ENCODE measurements at regions not wholly inside any gene's neighbourhood (a gene's known extent, or its start where the extent isn't known, plus 50 kb on each side); places are given as distances from the start of the nearest gene placed in this dataset.

DNA sequence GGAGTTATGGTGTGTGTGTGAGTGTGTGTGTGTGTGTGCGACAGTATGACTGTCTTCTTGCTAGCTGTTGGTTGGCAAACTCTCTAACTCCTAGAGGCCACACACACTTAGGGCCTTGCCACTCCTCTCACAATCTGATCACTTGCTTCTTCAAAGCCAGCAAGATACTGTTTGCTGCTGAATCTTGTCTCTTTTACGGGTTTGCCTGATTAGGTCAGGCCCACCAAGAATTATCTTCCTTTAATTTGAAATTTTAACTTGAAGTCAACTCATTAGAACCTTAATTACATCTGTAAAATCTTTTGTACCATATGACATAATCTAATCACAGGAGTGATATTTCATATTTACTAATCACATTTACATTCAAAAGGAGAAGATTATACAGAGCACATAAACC, 359.2 kb upstream of the SGCG start:
- Histone ChIP-seq H3K27ac (no peak overlapping the region), H3K4me1 (ENCODE audit: control insufficient read depth in 1 of 2, insufficient read depth in 1 of 2, low read depth in 1 of 2, low read length in 1 of 2) (no peaks in the 10 kb centered on the region), H3K27me3 (no peaks in the 10 kb centered on the region), H3K9me3 (no peaks in the 10 kb centered on the region), H3K4me3 (ENCODE audit: low read depth in 1 of 2, low read length in 1 of 2) (no peak overlapping the region), H3K36me3 (no peaks in the 10 kb centered on the region)
- TF ChIP-seq, protein P1, sequence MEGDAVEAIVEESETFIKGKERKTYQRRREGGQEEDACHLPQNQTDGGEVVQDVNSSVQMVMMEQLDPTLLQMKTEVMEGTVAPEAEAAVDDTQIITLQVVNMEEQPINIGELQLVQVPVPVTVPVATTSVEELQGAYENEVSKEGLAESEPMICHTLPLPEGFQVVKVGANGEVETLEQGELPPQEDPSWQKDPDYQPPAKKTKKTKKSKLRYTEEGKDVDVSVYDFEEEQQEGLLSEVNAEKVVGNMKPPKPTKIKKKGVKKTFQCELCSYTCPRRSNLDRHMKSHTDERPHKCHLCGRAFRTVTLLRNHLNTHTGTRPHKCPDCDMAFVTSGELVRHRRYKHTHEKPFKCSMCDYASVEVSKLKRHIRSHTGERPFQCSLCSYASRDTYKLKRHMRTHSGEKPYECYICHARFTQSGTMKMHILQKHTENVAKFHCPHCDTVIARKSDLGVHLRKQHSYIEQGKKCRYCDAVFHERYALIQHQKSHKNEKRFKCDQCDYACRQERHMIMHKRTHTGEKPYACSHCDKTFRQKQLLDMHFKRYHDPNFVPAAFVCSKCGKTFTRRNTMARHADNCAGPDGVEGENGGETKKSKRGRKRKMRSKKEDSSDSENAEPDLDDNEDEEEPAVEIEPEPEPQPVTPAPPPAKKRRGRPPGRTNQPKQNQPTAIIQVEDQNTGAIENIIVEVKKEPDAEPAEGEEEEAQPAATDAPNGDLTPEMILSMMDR (IDR thresholded peaks at IDR 0.05), result no peak

DNA sequence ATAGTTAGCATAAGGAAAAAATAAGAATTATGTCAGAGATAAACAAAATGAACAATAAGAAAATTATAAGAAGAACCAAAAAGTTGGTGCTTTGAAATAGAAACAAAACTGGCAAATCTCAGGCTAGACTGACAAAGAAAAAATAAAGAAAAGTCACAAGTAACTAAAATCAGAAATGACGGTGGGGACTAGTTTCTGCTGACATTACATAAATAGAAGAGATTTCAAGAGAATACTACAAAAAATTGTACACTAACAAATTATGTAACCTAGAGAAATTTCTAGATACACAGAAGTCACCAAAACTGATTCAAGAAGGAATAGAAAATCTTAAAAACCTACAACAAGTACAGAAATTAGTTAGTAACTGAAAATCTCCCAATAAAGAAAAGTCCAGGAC, 355.6 kb upstream of the SGCG start:
- TF ChIP-seq, protein P1 (IDR thresholded peaks at IDR 0.05), result no peak
- Histone ChIP-seq H3K4me1 (ENCODE audit: control insufficient read depth in 1 of 2, insufficient read depth in 1 of 2, low read depth in 1 of 2, low read length in 1 of 2) (no peaks in the 10 kb centered on the region), H3K36me3 (no peaks in the 10 kb centered on the region), H3K27ac (no peak overlapping the region), H3K27me3 (no peaks in the 10 kb centered on the region), H3K4me3 (ENCODE audit: low read depth in 1 of 2, low read length in 1 of 2) (no peak overlapping the region), H3K9me3 (no peaks in the 10 kb centered on the region)

DNA sequence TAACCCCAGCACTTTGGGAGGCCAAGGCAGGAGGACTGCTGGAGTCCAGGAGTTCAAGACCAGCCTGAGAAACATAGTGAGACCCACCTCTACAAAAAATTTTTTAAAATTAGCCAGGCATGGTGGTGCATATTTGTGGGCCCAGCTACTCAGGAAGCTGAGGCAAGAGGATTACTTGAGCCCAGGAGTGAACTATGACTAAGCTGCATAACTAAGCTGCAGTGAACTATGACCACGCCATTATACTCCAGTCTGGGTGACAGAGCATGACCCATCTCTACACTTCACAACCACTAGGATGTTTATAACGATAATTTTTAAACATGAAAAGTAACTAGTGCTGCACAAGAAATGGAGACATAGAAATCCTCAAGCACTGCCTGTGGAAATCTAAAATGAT, 352.7 kb upstream of the SGCG start:
- H3K4me1 ChIP-seq (ENCODE audit: control insufficient read depth in 1 of 2, insufficient read depth in 1 of 2, low read depth in 1 of 2, low read length in 1 of 2), result no peaks in the 10 kb centered on the region
- no peaks in the 10 kb centered on the region for H3K27me3 ChIP-seq
- TF ChIP-seq, protein P1 (IDR thresholded peaks at IDR 0.05), result no peak
- no peaks in the 10 kb centered on the region for H3K9me3 ChIP-seq
- no peaks in the 10 kb centered on the region for H3K36me3 ChIP-seq
- no peak overlapping the region for H3K4me3 ChIP-seq (ENCODE audit: low read depth in 1 of 2, low read length in 1 of 2)
- H3K27ac ChIP-seq, result no peak overlapping the region

DNA sequence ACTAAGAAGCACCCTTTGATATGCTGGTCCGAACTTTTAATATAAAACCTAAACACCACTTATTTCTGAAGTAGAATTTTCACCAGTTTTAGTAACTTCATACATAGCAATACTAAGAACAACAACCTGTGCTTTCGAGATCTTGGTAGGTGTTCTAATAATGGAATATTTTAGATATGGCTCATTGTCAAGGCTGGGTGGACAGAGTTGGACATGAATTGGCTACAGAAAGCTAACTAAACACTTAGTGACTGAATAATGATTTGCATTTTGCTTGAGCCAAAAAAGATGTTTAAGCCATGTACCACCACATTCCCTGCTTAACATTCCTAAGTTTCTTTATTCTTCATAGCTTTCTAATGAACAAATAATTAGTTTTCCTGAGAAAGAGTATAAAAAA, 344.3 kb upstream of the SGCG start:
- Histone ChIP-seq H3K9me3 (no peaks in the 10 kb centered on the region), H3K4me1 (ENCODE audit: control insufficient read depth in 1 of 2, insufficient read depth in 1 of 2, low read depth in 1 of 2, low read length in 1 of 2) (no peaks in the 10 kb centered on the region), H3K36me3 (no peaks in the 10 kb centered on the region), H3K4me3 (ENCODE audit: low read depth in 1 of 2, low read length in 1 of 2) (no peak overlapping the region), H3K27ac (no peak overlapping the region), H3K27me3 (peaks cover 32% of the 10 kb centered on the region)
- TF ChIP-seq, protein P1 (IDR thresholded peaks at IDR 0.05), result no peak

DNA sequence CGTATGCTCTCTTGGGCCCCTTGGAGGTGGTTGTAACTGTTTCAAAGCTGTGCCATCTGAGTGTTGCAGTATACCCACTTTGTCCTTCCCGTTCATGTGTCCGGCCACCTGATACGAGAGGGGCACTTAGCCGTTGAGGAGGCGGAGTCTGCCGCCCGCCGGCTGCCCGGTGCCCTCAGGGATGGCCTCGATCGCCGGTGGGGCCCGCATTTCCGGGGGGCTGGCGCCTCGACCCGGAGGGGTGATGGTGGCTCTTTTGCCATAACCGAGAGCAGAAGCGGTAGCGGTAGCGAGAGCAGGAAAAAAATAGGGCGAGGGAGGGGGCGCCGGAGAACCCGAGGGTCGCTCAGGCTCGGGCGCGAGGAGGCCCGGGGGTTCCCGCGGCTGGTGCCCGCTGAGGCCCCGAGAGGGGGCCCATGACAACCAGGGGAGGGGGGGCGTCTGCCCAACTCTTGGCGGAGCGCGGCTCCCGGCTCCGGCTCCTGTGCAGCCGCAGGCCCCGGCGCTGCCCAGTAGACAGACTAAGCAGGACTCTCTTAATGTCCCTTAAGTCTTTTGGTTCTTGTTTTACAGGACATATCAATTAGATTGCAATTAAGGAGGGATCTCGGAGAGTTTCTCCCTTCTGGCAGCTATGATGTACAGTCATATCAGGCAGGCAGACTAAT, 342.7 kb upstream of the SGCG start:
- TF ChIP-seq, protein P1 (IDR thresholded peaks at IDR 0.05), result no peak

More for the DNA sequence above, 342.7 kb upstream of the SGCG start:
- H3K4me1 ChIP-seq (ENCODE audit: control insufficient read depth in 1 of 2, insufficient read depth in 1 of 2, low read depth in 1 of 2, low read length in 1 of 2), result no peaks in the 10 kb centered on the region
- H3K36me3 ChIP-seq, result no peaks in the 10 kb centered on the region
- H3K27me3 ChIP-seq, result peaks cover 32% of the 10 kb centered on the region
- H3K4me3 ChIP-seq (ENCODE audit: low read depth in 1 of 2, low read length in 1 of 2), result no peak overlapping the region
- no peak overlapping the region for H3K27ac ChIP-seq
- no peaks in the 10 kb centered on the region for H3K9me3 ChIP-seq
